Stimulated activated CD8-positive, alpha-beta memory T cell treated with anti-CD3 and anti-CD28 coated beads, Interleukin-12 subunit alpha, Interleukin-12 subunit beta, amount 100 ng/mL, for 4 hours (primary cell): ENCODE measurements at regions not wholly inside any gene's neighbourhood (a gene's known extent, or its start where the extent isn't known, plus 50 kb on each side); places are given as distances from the start of the nearest gene placed in this dataset.
"Not testable (repeated sequence)": the region's sequence is repeated elsewhere in the genome, so short reads cannot be mapped to it uniquely, and the experiment has no call there.

Source experiments
- DNase-seq: peaks from one replicate; pipeline ENCODE4 v3.0.0-alpha.2; 2020; ENCODE audit warnings: low read depth

DNA sequence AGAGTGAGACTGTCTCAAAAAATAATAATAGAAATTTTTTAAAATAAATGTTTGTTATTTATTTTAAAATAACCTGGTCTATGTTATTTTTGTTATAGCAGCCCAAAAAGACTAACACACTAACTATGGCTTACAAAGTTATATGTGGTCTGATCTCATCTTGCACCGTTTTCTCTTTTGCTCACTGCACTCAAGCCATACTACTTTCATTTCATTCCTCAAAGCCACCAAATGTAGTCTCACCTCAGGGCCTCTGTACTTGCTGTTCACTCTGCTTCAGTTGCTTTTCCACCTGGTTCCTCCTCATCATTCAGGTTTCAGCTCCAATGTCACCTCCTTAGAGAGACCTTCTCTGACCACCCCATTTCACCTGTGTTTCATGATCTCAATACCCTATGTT, 55.2 kb upstream of the MDM1 start:
- DNase-seq = no peak

DNA sequence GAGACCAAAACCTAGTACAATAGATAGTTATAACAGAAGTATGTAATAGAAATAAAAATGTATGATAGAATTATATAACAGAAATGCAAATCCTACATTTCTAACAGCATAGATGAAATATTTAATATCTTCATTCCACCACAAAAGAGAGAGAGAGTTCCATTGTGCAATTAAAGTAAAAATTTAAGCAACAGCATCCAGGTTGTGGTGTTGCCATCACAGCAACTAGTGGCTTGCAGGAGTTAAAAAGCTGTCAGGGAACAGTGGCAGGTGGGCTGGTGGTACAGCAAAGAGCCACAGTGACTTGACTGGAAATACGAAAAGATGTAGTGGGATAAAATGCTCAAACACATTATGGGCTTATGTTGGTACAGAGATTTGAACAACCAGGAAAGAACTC, 57.1 kb upstream of the MDM1 start:
- no peak for DNase-seq

DNA sequence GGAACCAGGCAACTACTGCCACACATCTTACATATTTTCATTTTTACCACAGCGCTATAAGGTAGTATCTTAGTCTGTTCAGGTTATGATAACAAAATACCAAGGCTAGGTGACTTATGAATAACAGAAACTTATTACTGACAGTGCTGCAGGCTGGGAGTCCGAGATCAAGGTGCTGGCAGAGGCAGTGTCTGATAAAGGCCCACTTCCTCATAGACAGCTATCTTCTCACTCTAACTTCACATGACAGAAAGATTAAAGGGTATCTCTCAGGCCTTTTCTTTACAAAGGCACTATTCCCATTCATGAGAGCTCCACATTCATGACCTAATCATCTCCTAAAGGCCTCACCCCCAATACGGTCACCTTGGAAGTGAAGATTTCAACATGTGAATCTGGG, 59.8 kb upstream of the MDM1 start:
- no peak for DNase-seq

DNA sequence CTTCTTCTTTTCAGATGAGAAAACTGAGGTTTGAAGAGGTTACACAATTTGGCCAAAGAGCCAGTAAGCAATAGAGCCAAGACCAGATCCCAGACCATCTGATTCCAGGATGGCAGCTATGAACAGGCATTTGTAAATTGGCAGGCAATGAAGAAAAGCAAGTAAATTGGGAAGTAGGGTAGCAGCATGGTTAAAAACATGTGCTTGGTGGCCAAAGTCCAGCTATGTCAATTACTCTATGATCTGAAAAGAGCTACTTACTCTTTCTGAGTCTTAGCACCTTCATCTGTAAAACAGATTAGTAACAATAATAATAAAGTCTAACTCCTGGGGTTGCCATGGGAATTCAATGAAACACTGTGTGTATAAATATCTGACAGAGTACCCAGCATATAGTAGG, 60.2 kb upstream of the MDM1 start:
- no peak for DNase-seq

DNA sequence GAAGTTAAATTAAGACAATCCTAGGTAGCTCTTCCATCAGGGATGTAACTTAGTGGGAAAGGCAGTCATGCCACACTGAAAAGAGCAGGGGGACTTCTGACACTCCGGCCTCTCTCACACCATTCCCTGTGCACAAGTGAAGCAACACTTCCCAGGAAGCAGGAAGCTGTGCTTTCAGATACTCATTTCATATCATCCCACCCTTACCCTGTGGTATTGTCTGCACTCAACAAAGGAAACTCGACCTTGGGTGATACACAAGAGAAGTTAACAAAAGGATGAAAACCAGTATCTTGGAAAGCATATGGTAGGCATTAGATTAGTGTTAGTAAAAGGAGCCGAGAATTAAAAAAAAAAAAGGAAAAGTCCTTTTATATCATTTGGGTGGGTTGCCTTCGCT, 61.3 kb upstream of the MDM1 start:
- no peak for DNase-seq

DNA sequence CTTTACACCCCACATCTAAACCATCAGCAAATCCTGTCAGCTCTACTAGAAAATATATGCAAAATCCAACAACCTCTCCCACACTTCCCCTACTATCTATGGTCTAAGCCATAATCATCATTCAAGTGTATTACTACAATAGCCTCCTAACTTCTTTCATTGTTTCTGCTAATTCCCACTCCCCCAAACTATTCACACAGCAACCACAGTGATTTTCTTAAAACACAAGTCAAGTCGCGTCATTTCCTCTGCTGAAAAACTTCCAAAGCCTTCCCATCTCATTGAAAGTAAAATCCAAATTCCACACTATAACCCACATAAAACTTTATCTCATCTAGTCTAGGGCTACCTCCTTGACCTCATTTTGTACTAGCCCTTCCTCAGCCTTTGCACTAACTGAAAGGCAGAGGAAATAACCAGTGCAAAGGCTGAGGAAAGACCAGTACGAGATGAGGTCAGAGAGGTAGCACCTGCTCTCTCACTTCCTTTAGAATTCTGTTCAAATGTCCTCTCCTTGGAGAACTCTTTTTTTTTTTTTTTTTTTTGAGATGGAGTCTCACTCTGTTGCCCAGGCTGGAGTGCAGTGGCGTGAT, 65.5 kb upstream of the MDM1 start:
- no peak for DNase-seq

DNA sequence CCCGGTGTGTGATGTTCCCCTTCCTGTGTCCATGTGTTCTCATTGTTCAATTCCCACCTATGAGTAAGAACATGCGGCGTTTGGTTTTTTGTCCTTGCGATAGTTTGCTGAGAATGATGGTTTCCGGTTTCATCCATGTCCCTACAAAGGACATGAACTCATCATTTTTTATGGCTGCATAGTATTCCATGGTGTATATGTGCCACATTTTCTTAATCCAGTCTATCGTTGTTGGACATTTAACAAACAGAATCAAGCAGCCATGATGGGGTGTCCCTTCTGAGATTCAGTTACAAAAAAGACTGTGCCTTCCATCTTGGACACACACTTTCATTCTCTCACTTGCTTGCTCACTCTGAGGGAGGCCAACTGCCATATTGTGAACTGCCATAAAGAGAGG, 66.5 kb upstream of the MDM1 start:
- not testable (repeated sequence) for DNase-seq

DNA sequence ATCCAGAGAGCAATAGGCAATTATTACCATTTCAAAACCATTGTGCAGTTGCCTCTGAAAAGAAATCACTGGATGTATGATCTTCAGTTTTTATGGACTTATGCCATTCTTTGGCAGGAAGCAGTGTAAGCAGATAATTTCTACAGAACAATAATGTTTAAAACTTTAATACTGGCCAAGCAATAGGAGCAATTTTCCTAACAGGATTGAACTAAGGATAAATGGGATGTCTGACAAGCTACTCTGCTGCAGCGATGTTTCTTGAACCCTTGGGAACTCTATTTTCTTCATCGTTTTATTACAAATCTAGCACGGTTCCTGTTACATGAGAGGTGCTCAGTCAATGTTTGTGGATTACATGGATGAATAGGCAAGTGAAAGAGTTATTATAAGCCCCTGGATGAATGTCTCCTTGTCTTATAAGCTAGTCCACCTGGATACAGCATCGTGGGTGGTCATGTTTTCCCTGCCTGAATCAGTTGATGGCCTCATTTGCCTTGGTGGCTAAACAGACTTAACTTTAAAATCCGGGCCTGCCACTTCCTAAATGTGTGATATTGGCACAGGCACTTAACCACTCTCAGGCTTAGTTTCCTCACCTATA, 68.2 kb upstream of the MDM1 start:
- no peak for DNase-seq

DNA sequence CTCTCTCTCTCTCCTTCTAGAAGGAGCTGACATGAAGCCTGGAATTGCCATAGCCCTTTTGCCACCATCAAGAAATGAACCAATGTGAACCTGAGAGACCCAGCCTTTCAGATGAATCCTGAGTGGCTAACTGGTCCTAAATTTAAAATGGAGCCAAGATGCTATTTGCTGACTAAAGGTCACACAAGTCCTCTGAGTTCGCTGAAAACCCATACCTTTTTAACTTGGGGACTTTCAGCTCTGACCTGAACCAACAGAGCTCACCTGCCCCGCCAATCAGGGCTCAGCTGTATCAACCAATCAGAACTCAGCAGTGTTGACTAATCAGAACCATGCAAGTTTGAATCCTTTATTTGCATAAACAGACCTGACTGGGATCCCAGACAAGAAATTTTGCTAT, 70.3 kb upstream of the MDM1 start:
- DNase-seq = no peak

DNA sequence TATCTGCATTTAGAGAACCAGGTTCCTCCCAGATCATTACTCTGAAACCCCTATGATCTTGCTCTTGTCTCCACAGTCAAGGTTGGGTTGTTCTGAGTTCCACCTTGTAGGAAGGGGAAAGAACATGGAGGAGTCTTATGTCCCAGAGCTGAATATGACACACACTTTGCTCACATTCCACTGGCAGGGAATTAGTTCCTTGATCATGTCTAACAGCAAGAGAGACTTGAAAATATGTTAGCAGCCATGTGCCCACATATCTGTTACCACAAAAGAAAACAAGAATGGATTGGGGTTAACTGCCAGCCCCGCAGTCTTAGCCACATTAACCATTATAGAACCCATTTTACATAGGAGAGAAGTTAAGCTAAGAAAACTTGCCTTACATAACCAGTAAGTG, 71.1 kb upstream of the MDM1 start:
- DNase-seq = no peak

DNA sequence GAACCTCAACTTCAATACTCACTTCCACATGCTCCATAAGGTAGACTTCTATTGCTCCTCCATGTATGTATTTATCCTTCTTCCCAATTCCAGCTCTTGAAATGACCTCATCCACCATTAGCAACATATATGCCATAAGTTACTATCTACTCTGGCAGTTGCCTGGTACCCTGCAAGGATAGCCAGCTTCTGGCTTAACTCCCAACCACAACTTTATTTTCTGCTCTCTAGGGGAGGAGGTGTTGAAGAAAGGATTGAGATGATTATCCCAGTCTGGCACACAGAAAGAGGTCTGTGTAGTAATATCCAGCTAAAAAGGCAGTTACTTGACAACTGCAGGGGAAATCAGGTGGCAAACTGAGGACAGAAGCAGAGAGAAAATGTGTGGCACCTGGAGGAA, 71.5 kb upstream of the MDM1 start:
- no peak for DNase-seq

DNA sequence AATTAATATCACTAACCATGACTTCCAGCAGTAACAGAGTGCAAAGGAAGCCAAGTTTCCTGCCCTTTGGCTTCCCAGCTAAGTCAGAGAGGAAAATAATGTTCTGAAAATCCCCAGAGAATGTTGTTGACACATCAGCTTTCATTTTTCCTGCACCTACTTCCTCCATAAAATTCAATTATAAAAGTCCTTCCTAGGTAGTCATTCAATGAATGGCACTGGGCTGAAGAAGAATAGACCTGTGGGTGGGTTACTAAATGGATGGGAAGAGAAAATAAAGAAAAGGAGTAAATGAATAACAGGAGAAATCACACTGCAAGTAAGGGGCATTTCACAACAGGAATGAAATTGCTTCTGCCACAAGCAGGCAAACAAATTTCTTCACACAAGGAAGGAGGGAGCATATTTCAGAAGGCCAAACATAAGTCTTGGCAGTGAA, 73.2 kb upstream of the MDM1 start:
- no peak for DNase-seq

DNA sequence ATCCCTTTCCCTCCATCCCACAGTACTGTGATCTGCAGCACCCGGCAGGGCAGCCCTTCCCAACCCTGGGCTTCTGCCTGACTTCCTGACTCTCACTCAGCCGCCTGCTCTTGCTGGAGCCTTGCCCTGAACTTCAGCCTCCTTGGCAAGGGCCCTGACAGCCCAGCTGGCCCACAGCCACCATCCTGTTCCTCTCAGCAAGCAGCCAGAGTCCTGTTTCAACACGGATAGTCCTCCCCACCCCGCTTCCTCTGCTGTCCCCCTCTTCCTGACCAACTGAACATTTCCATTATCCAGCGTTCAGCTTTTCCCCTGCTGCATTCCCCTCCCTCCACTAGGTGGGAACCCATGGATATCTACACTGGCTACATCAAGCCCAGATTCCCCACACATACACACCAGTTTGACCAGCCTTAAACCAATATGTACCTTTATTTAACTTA, 74.0 kb upstream of the MDM1 start:
- no peak for DNase-seq

DNA sequence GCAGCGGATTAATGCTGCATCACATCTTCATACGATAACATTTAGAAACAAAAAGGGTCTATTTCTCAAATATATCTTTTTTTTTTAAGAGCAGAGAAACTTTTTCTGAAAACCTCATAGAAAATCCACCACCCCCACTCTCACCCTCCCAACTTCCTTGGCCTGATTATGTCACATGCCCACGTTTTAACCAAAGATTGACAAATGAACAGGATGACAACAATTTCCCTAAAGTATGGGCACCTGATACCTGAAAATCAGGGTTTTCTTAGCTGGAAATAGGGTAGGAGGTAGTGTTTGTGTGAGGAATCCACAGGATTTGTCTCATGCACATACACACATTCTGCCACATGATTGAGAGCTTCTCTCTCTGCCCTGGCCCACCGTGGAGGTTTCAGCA, 74.7 kb upstream of the MDM1 start:
- DNase-seq = no peak

DNA sequence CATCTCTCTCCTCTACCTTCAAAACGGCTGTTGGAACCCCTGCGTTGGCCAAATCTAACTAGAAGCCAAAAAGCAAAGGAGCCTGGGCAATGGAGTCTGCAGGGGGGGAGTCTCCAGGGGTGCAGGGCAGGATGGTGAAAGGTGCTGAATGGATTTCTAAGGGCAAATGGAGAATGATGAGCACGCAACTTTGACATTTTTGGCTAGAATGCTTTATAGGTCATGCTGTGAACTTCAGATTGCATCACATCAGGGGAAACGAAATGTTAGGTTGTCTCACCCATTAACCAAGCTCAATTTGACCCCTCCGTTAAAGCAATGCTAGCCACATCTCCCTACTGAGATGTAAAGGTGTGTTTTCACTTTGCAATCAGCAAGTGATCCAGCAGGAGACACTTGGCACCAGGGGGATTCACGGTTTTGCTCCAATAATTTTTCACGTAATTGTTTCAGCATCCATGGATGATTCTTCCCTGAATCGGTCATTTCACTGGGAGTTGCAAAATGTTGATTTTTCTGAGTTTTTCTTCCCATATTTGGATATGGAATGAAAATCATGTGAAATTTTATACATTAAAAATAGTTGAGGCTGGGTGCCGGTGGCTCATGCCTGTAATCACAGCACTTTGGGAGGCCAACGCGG, 78.0 kb upstream of the MDM1 start:
- DNase-seq = no peak

DNA sequence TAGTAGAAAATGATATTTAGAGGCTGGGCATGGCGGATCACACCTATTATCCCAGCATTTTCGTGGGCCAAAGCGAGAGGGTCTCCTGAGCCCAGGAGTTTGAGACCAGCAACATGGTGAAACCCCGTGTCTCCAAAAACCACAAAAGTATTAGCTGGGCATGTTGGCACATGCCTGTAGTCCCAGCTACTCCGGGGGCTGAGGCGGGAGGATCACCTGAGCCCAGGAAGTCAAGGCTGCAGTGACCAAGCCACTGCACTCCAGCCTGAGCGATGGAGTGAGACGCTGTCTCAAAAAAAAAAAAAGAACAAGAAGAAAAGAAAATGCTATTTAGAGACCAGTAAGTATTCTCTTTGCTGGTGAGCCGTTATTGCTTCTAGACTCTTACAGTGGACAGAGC, 79.2 kb upstream of the MDM1 start:
- DNase-seq = no peak

DNA sequence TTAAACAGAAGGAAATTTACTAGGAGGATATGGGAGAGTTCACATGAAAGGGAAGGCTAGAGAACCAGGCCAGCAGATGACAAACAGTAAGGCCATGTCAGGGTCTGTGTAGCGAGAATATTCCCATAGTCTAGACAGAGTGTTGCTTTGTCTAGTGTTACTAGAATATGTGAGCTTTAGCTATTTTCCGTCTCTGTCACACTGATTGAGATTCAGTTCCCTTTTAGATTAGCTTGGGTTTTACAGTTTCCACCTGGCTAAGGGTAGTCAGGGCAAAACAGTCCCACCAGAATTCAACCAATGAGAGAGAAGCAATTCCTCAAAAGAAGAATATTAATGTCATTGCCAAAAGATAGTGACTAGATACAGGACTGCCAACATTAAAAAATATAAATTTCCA, 82.8 kb upstream of the MDM1 start:
- DNase-seq = no peak

DNA sequence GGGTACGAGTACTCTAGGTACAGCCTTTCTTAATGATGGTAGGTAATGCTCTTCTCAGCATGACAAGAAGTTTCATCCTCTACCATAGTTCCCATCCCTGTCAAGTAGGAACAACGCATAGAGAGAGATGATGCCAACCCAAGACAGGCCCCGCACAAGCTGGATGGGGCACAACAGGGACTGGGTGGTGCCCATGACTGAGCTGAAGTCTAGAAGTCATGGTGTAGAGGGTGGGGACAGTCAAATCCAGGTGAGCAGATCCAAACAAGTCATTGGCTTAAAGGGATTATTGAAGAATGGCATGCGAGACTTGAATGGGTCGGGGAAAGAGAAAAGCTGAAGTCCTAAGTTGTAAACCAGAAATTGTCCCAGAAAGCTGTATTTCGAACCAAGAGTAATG, 84.2 kb upstream of the MDM1 start:
- no peak for DNase-seq

DNA sequence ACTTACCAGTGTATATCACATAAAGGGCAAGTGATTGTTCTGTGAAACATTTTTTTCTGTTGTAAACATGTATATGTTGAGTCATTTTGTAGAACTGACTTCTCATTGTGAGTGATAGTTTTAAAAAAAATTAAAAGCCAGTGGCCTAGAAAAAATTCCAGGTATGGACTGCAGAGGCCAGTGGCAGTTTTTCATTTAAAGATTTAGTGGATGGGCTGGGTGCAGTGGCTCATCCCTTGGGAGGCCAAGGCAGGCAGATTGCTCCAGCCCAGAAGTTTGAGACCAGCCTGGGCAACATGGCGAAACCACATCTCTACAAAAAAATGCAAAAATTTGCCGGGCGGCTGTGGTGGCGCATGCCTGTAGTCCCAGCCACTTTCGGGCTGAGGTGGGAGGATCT, 84.7 kb upstream of the MDM1 start:
- DNase-seq = no peak

DNA sequence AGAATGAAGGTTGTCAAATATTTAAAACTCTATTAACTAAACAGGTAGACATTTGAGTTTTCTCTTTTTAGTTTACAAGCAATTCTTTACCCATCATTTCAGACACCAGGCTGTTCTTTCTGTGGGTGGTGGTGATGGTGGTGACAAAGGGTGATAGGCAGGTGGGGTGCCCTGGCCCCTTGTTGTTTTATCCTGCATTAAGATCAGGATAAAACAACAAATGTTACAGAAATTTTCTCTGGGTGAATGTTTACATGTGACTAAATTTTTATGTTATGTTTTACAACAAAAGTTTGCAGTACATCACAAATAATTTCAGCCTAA, 85.9 kb upstream of the MDM1 start:
- DNase-seq = no peak

DNA sequence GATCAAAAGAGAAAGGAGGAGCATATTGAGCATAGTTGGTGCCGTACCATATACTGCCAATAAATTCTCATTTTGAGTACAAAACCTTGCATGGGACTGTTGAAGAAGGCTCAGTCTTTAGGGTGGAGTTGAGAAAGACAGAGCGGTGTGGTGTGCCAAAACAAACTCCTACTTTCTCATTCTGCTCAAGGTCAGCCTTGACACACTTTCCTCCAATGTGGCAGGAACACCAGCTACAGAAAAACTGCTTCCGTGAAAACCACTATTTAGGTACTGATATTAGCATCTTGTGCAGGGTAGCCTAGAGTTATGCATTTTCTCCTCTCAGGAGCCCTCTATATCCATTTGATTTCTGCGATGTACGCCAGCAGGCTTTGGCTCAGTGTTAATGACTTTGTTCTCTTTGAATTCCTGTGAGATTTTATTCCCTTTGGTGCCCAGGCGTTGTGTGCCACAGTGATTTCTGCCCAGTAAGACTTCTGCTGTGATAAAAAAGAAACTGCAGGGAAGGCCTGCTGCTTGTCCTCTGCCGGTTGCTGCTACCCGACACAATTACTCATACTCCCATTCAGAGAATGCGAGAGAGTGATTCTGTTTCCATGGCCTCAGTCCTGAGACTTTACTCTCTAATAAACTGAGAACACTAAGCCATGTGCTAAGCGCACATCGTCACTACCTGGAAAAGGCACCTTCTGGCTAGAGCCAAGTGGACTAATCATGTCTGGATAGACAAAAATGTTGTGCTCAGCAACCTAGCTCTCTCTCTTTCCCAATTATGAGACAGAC, 88.3 kb upstream of the MDM1 start:
- DNase-seq = no peak

DNA sequence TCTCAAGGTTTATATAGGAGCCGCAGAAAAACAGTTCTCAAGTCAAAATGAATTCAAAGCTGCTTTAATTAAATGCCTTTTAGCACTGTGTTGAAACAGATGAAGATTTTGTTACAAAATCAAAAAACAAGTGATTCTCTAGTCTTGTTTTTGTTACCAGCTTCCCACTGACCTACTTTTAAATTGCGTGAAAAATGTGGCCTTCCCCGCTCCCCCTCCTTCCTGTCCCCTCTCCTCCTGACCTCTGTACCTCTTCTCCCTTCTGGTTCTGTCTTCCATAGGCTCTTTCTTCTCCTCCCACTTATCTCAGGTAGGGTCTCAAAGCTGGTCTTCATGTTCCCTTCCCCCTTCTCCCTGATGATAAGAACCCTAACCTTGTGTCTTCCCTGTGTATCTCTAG, 90.0 kb upstream of the MDM1 start:
- no peak for DNase-seq

DNA sequence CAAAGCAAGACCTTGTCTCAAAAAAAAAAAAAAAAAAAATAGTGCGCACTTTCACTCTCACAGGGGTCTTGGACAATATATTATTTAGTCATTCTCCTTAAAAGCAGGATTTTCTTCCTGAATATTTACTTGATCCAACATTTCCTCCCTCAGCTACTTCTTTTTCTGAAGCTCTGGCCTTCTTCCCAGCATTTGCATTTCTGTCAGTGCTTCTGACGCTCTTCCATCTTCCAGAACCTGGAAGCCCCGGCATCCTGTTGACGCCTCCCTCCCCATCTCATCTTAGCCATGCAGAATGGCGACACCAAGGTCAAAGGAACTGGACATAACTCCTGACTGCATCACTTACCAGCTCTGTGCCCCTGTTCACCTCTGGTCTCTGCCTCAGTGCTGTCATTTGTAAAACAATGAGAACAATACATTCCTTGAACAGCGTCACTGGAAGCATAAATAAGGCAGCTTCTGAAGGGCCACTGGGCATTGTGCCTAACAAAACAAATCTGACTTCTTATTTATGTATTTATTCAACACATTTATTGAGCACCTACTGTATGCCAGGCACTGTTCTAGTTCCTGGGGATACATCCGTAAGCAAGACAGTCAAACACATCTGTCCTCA, 90.9 kb upstream of the MDM1 start:
- no peak for DNase-seq
